Ishikawa (cell line): ENCODE measurements at regions not wholly inside any gene's neighbourhood (a gene's known extent, or its start where the extent isn't known, plus 50 kb on each side); places are given as distances from the start of the nearest gene placed in this dataset.

Experiments
- EGR1 ChIP-seq: IDR thresholded peaks from 2 replicates; pipeline ENCODE4 v1.6.1; 2012
- MAX ChIP-seq: IDR thresholded peaks from 2 replicates; pipeline ENCODE4 v1.6.1; 2012
- RAD21 ChIP-seq: IDR thresholded peaks from 2 replicates; pipeline ENCODE4 v1.6.1; 2012; ENCODE audit warnings: low read depth
- REST ChIP-seq: IDR thresholded peaks from 2 replicates; pipeline ENCODE4 v1.6.1; 2012; ENCODE audit warnings: low read depth, mild to moderate bottlenecking
- TAF1 ChIP-seq: IDR thresholded peaks from 2 replicates; pipeline ENCODE4 v1.6.1; 2012; ENCODE audit warnings: low read depth, mild to moderate bottlenecking
- YY1 ChIP-seq: IDR thresholded peaks from 2 replicates; pipeline ENCODE4 v1.6.1; 2012; ENCODE audit warnings: low read depth

GRCh38 chr5:9712506-9712905 is 82.4 kb upstream of the TAS2R1 start:
- no peak for TF ChIP-seq RAD21
- TF ChIP-seq TAF1: no peak
- no peak for TF ChIP-seq EGR1
- no peak for TF ChIP-seq REST
- TF ChIP-seq MAX: no peak
- TF ChIP-seq YY1: no peak
